Muscle layer of colon (tissue), 2 donors: ENCODE measurements at regions not wholly inside any gene's neighbourhood (a gene's known extent, or its start where the extent isn't known, plus 50 kb on each side); places are given as distances from the start of the nearest gene placed in this dataset.

Experiments used
- H3K27ac ChIP-seq: one replicate; pipeline ENCODE4 v1.7.0; 2013; ENCODE audit warnings: low read depth, mild to moderate bottlenecking, low read length, moderate library complexity
- H3K27me3 ChIP-seq, 2 donors: one replicate each; pipeline ENCODE4 v1.7.0; 2013; ENCODE audit warnings: low read length in 2 of 2, mild to moderate bottlenecking in 2 of 2; ENCODE audit not compliant: insufficient read depth in 2 of 2, control insufficient read depth in 1 of 2
- H3K36me3 ChIP-seq: one replicate; pipeline ENCODE4 v1.7.0; 2013; ENCODE audit warnings: mild to moderate bottlenecking, low read length; ENCODE audit not compliant: insufficient read depth
- H3K4me1 ChIP-seq: one replicate; pipeline ENCODE4 v1.7.0; 2013; ENCODE audit warnings: mild to moderate bottlenecking, low read length; ENCODE audit not compliant: insufficient read depth
- H3K4me3 ChIP-seq, 2 donors: one replicate each; pipeline ENCODE4 v1.7.0; 2013; ENCODE audit warnings: low read length in 2 of 2, low read depth in 1 of 2, mild to moderate bottlenecking in 1 of 2, moderate library complexity in 1 of 2
- H3K9ac ChIP-seq: one replicate; pipeline ENCODE4 v1.7.0; 2013; ENCODE audit warnings: low read length
- H3K9me3 ChIP-seq: one replicate; pipeline ENCODE4 v1.7.0; 2013; ENCODE audit warnings: mild to moderate bottlenecking, low read length
- donor health status: abdominal sarcoma.
- donor health status: Adenocarcinoma of cecum.

DNA sequence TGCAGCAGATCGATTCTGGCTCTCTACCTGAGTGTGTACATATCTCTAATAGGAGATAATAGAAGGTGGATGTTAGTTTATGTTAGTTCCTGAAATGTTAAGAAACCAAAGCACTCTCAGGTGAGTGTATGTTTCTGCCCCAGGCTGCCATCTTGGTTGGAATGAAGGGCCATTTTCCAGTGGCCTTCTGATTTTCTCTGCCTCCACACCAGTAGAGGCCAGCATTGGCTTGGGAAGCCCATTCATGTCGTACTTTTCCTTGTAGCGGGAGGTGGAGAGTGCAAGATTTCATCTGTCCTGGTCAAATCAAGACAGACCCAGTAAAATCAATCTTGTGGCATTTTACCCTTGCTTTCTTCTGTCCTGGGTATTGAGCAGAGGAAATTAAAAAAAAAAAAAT, 91.0 kb downstream of the GAS1 start:
- Histone ChIP-seq H3K4me3 (no peak overlapping the region), H3K27me3 (no peaks in the 10 kb centered on the region), H3K27ac (no peak overlapping the region), H3K9ac (no peak overlapping the region), H3K9me3 (no peaks in the 10 kb centered on the region), H3K36me3 (no peaks in the 10 kb centered on the region), H3K4me1 (no peaks in the 10 kb centered on the region)

DNA sequence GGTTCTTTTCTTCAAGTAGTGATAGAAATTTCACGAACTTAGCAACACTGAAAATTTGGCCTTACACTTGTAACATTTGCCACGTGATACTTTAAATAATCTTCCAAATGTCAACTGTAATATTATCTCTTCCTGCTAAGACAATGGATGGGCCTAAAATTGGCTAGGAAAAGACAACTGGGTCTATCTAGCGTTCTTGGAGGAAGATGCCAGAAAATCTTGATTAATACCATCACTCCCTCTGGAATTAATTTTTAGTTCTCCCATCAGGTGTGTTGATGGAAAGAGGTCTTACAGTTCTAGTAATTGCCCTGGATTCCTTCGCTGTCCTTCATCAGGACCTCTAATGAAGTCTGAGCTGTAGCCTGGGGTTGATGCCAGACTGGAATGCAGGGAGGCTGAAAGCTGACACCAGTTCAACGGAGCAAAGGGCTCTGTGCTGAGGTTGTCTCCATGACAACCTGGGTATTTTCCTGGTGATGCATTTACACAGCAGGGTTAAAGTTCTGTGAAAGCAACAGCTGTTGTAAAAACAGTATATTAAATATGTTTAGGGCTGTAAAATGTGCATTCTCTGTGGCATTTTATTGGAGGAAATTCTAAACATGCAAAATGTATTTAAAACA, 92.3 kb downstream of the GAS1 start:
- Histone ChIP-seq H3K4me3 (no peak overlapping the region), H3K27ac (no peak overlapping the region), H3K9me3 (no peaks in the 10 kb centered on the region), H3K27me3 (no peaks in the 10 kb centered on the region), H3K4me1 (no peaks in the 10 kb centered on the region), H3K36me3 (no peaks in the 10 kb centered on the region), H3K9ac (no peak overlapping the region)

- Histone ChIP-seq H3K27me3 (no peaks in the 10 kb centered on the region), H3K27ac (no peak overlapping the region), H3K4me3 (no peak overlapping the region), H3K4me1 (no peaks in the 10 kb centered on the region), H3K36me3 (no peaks in the 10 kb centered on the region), H3K9me3 (no peaks in the 10 kb centered on the region), H3K9ac (no peak overlapping the region)
These were observed 100.7 kb downstream of the GAS1 start for GRCh38 chr9:86846656-86847055.

DNA sequence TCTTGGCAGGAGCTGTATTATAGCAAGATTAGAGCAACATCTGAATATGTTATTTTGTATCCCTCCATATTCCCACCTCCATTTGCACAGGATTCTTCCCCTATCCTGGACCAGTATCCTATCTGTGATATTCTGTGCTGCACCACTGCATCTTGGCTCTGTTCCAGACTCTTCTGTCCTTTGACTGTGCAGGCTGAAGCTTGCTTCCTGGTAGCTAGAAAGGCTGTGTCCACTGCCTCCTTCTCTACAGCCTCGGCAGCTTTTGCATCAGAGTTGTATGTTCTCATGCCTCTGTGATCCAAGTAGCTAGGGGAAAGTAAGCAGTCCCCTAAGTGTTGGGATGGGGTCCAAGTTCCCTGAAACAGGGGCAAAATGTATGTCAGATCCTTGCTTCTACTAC, 104.1 kb downstream of the GAS1 start:
- H3K9me3 ChIP-seq = no peaks in the 10 kb centered on the region
- no peak overlapping the region for H3K27ac ChIP-seq
- H3K27me3 ChIP-seq = no peaks in the 10 kb centered on the region
- H3K9ac ChIP-seq = no peak overlapping the region
- no peaks in the 10 kb centered on the region for H3K36me3 ChIP-seq
- H3K4me1 ChIP-seq = no peaks in the 10 kb centered on the region
- no peak overlapping the region for H3K4me3 ChIP-seq

GRCh38 chr9:86842573-86842972, 104.7 kb downstream of the GAS1 start:
- no peak overlapping the region for H3K4me3 ChIP-seq
- H3K9me3 ChIP-seq = no peaks in the 10 kb centered on the region
- no peaks in the 10 kb centered on the region for H3K36me3 ChIP-seq
- H3K27me3 ChIP-seq = no peaks in the 10 kb centered on the region
- no peak overlapping the region for H3K9ac ChIP-seq
- no peak overlapping the region for H3K27ac ChIP-seq
- no peaks in the 10 kb centered on the region for H3K4me1 ChIP-seq

DNA sequence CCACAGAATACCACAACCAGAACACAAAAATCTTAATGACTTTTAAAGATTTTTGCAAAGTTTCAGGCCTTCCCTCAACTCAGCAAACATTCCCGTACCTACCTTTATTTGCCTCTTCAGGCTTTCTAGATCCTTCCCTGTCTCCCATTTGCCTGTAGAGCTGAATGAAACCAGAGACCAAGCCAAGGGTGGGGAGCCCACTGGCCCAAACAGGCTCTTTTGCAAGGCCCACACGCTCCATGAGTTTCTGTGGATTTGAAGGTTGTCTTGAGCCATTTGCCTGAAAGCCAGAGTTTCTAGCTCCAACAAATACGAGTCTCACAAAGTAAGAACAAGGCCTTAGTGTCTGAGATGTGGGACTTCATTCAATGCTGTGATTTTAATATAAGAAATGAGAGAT, 107.8 kb downstream of the GAS1 start:
- H3K9ac ChIP-seq = no peak overlapping the region
- no peak overlapping the region for H3K27ac ChIP-seq
- H3K9me3 ChIP-seq = no peaks in the 10 kb centered on the region
- no peaks in the 10 kb centered on the region for H3K27me3 ChIP-seq
- H3K36me3 ChIP-seq = no peaks in the 10 kb centered on the region
- no peaks in the 10 kb centered on the region for H3K4me1 ChIP-seq
- H3K4me3 ChIP-seq = no peak overlapping the region

DNA sequence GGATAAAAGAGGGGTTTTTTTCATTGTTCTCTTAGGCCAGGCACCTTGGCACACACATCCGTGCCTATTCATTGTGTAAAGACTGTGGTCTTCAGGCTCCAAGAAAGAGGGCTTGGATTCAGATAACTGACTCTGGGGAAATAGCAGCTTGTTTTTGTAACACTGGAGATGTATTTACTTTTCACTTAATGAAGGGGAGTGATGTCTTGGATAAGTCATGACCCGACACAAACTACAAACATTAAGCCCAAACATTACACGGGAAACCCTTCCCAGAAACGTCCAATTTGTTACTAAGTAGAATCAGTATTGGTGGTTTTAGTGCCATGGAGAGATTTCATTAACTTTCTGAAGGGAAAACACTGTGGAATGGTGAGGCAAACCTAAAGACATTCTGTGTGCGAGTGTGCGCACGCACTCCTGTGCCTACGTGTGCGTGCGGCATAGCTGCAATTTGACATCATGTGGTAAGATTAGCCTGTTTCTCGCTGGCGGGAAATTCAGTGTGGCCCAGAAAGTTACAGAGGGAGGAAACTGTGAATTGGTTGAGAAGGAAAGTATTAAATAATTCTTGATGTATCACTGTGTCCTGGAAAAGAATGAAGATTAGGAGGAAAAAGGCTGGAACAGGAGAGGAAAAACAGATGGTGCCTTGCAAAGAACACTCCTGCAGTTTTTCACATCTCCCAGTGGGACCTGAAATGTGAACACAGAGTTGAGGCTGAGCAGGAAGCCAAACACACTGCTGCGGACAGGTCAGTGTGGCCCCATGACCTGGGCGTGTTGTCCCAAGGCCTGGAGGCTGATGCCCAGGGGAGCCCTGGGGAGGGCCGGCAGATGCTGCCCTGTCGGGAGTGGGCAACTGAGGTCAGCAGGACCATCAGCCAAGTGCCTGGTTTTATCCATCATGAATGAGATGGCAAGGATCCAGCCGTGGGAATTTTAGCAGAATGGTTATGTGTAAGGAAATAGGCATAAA, 108.5 kb downstream of the GAS1 start:
- no peak overlapping the region for H3K9ac ChIP-seq
- no peak overlapping the region for H3K27ac ChIP-seq
- no peaks in the 10 kb centered on the region for H3K9me3 ChIP-seq
- no peaks in the 10 kb centered on the region for H3K4me1 ChIP-seq
- no peaks in the 10 kb centered on the region for H3K27me3 ChIP-seq
- H3K4me3 ChIP-seq = no peak overlapping the region
- no peaks in the 10 kb centered on the region for H3K36me3 ChIP-seq

- Histone ChIP-seq H3K4me1 (no peaks in the 10 kb centered on the region), H3K9me3 (no peaks in the 10 kb centered on the region), H3K27ac (no peak overlapping the region)
These were observed 110.0 kb downstream of the GAS1 start for GRCh38 chr9:86837345-86837744.

GRCh38 chr9:86836797-86837196, 110.5 kb downstream of the GAS1 start:
- Histone ChIP-seq H3K27me3 (no peaks in the 10 kb centered on the region), H3K27ac (no peak overlapping the region), H3K9ac (no peak overlapping the region), H3K9me3 (no peaks in the 10 kb centered on the region), H3K4me1 (no peaks in the 10 kb centered on the region), H3K4me3 (no peak overlapping the region), H3K36me3 (no peaks in the 10 kb centered on the region)

More at GRCh38 chr9:86837345-86837744, 110.0 kb downstream of the GAS1 start:
- no peaks in the 10 kb centered on the region for H3K36me3 ChIP-seq
- H3K27me3 ChIP-seq = no peaks in the 10 kb centered on the region
- no peak overlapping the region for H3K4me3 ChIP-seq
- H3K9ac ChIP-seq = no peak overlapping the region

- H3K4me3 ChIP-seq = no peak overlapping the region
- H3K9ac ChIP-seq = no peak overlapping the region
- no peaks in the 10 kb centered on the region for H3K9me3 ChIP-seq
- no peaks in the 10 kb centered on the region for H3K4me1 ChIP-seq
- no peaks in the 10 kb centered on the region for H3K27me3 ChIP-seq
- H3K36me3 ChIP-seq = no peaks in the 10 kb centered on the region
- no peak overlapping the region for H3K27ac ChIP-seq
These were observed 111.0 kb downstream of the GAS1 start for GRCh38 chr9:86836266-86836665.

- no peaks in the 10 kb centered on the region for H3K9me3 ChIP-seq
- H3K9ac ChIP-seq = no peak overlapping the region
- no peak overlapping the region for H3K4me3 ChIP-seq
- no peaks in the 10 kb centered on the region for H3K27me3 ChIP-seq
- no peaks in the 10 kb centered on the region for H3K36me3 ChIP-seq
- H3K4me1 ChIP-seq = no peaks in the 10 kb centered on the region
- no peak overlapping the region for H3K27ac ChIP-seq
These were observed 117.0 kb downstream of the GAS1 start for GRCh38 chr9:86830356-86830755.
